Ishikawa (cell line): ENCODE measurements at regions not wholly inside any gene's neighbourhood (a gene's known extent, or its start where the extent isn't known, plus 50 kb on each side); places are given as distances from the start of the nearest gene placed in this dataset.

Experiments used
- CEBPB ChIP-seq: IDR thresholded peaks from 2 replicates; pipeline ENCODE4 v1.6.1; 2012
- CREB1 ChIP-seq: IDR thresholded peaks from 2 replicates; pipeline ENCODE4 v1.6.1; 2012; ENCODE audit warnings: low read depth
- EGR1 ChIP-seq: IDR thresholded peaks from 2 replicates; pipeline ENCODE4 v1.6.1; 2012
- EP300 ChIP-seq: IDR thresholded peaks from 2 replicates; pipeline ENCODE4 v1.6.1; 2012; ENCODE audit warnings: borderline replicate concordance
- FOXM1 ChIP-seq: IDR thresholded peaks from 2 replicates; pipeline ENCODE4 v1.6.1; 2012; ENCODE audit warnings: low read depth, borderline replicate concordance
- NFIC ChIP-seq: IDR thresholded peaks from 2 replicates; pipeline ENCODE4 v1.6.1; 2012
- RAD21 ChIP-seq: IDR thresholded peaks from 2 replicates; pipeline ENCODE4 v1.6.1; 2012; ENCODE audit warnings: low read depth
- REST ChIP-seq: IDR thresholded peaks from 2 replicates; pipeline ENCODE4 v1.6.1; 2012; ENCODE audit warnings: low read depth, mild to moderate bottlenecking
- TAF1 ChIP-seq: IDR thresholded peaks from 2 replicates; pipeline ENCODE4 v1.6.1; 2012; ENCODE audit warnings: low read depth, mild to moderate bottlenecking
- TCF12 ChIP-seq: IDR thresholded peaks from 2 replicates; pipeline ENCODE4 v1.6.1; 2012; ENCODE audit warnings: low read depth
- TEAD4 ChIP-seq: IDR thresholded peaks from 2 replicates; pipeline ENCODE4 v1.6.1; 2012
- YY1 ChIP-seq: IDR thresholded peaks from 2 replicates; pipeline ENCODE4 v1.6.1; 2012; ENCODE audit warnings: low read depth
- ZBTB7A ChIP-seq: IDR thresholded peaks from 2 replicates; pipeline ENCODE4 v1.6.1; 2012; ENCODE audit warnings: low read depth
- TF ChIP-seq, protein P1 (sequence below): IDR thresholded peaks from 2 replicates; pipeline ENCODE4 v1.6.1; 2012
- TF ChIP-seq, protein P2 (sequence below): IDR thresholded peaks from 2 replicates; pipeline ENCODE4 v1.6.1; 2012

GRCh38 chr13:97753942-97754670 is 199.4 kb upstream of the IPO5 start:
- TF ChIP-seq NFIC = no peak
- TF ChIP-seq RAD21 = peak; percentile 37; the same call in 1 of the 2 replicates

GRCh38 chr13:97757807-97758206 is 195.7 kb upstream of the IPO5 start:
- TF ChIP-seq TAF1 (no peak), FOXM1 (no peak), YY1 (no peak), RAD21 (no peak), REST (no peak), TCF12 (no peak), CEBPB (no peak), EP300 (no peak)
- TF ChIP-seq, protein P1, sequence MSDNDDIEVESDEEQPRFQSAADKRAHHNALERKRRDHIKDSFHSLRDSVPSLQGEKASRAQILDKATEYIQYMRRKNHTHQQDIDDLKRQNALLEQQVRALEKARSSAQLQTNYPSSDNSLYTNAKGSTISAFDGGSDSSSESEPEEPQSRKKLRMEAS = no peak
- TF ChIP-seq, protein P2, sequence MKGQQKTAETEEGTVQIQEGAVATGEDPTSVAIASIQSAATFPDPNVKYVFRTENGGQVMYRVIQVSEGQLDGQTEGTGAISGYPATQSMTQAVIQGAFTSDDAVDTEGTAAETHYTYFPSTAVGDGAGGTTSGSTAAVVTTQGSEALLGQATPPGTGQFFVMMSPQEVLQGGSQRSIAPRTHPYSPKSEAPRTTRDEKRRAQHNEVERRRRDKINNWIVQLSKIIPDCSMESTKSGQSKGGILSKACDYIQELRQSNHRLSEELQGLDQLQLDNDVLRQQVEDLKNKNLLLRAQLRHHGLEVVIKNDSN = no peak

- no peak for TF ChIP-seq TEAD4
- TF ChIP-seq, protein P1 = no peak
- no peak for TF ChIP-seq TCF12
- TF ChIP-seq, protein P2 = no peak
- TF ChIP-seq CEBPB = no peak
- TF ChIP-seq FOXM1 = no peak
- no peak for TF ChIP-seq REST
These were observed 195.2 kb upstream of the IPO5 start for GRCh38 chr13:97758317-97758716.

DNA sequence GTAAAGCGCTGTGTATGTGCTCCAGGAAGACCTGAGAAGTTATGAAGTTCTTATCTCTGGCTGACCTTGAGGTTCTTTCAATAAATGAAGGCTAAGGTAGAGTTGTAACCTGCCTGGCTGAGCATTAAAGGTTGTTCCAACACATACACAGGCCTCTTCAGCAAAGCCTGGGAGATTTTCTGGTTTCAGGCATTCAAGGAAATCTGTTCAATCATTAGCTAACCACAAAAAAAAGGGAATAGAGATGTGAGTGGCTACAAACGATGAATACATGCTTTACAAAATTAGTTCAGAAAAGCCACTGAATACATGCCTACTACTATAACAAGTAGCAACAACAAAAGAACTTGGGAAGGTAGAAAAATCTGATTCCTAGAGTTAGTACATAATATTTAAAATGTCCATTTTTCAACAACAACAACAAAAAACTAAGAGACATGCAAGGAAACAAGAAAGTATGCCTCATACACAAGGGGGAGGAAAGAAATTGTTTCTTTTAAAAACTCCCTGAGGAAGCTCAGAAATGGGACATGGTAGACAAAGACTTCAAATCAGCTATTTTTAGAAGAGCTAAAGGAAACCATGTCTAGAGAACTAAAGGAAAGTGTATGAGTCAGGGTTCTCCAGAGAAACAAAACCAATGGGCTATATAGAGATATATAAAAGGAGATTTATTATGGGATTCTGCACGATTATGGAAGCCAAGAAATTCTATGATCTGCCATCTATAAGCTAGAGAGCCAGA is 191.5 kb upstream of the IPO5 start:
- TF ChIP-seq, protein P2 = no peak
- no peak for TF ChIP-seq EGR1
- no peak for TF ChIP-seq EP300
- no peak for TF ChIP-seq ZBTB7A

GRCh38 chr13:97766749-97767148 is 186.7 kb upstream of the IPO5 start:
- TF ChIP-seq EP300 (no peak), REST (no peak), FOXM1 (no peak), RAD21 (no peak), TEAD4 (no peak), ZBTB7A (no peak), TAF1 (no peak), CREB1 (no peak), EGR1 (no peak), CEBPB (no peak), TCF12 (no peak), YY1 (no peak), NFIC (no peak)
- TF ChIP-seq, protein P2 = no peak
- TF ChIP-seq, protein P1 = no peak
